Neural cell (in vitro differentiated cells): ENCODE measurements at regions not wholly inside any gene's neighbourhood (a gene's known extent, or its start where the extent isn't known, plus 50 kb on each side); places are given as distances from the start of the nearest gene placed in this dataset.

Source experiments
- POLR2AphosphoS5 ChIP-seq: IDR thresholded peaks from 2 replicates; pipeline ENCODE4 v1.6.1; 2012
- SMC3 ChIP-seq: fragments of 450-650 bp; conservative IDR thresholded peaks from 2 replicates; pipeline ENCODE4 v1.6.1; 2014; ENCODE audit warnings: antibody characterized with exemption, mild to moderate bottlenecking, moderate library complexity; ENCODE audit not compliant: poor library complexity
- TF ChIP-seq, protein P1 (sequence below): fragments of 450-650 bp; IDR thresholded peaks from 2 replicates; pipeline ENCODE4 v1.5.1; 2014; ENCODE audit warnings: antibody characterized with exemption, mild to moderate bottlenecking, moderate library complexity; ENCODE audit not compliant: poor library complexity, severe bottlenecking

DNA sequence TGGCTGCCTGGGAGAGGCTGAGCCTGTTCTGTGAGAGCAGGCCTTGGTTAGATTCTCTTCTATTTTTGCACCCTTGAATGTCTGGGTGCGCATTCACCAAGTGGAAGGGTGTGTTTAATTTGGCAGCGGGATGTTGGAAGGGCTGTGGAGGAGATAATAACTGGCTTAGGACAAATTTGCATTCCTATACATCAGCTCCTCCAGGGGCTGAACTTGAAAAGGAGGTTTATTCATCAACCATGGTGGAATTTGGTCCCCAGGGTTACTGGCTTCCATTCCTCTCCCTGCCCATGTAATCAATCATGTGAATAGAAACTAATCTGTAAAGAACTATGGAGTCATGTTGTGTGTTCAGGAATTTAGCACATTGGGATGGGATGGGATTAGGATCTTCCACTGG is 100.2 kb upstream of the FOXF1 start:
- TF ChIP-seq POLR2AphosphoS5 (no peak), SMC3 (no peak)
- TF ChIP-seq, protein P1, sequence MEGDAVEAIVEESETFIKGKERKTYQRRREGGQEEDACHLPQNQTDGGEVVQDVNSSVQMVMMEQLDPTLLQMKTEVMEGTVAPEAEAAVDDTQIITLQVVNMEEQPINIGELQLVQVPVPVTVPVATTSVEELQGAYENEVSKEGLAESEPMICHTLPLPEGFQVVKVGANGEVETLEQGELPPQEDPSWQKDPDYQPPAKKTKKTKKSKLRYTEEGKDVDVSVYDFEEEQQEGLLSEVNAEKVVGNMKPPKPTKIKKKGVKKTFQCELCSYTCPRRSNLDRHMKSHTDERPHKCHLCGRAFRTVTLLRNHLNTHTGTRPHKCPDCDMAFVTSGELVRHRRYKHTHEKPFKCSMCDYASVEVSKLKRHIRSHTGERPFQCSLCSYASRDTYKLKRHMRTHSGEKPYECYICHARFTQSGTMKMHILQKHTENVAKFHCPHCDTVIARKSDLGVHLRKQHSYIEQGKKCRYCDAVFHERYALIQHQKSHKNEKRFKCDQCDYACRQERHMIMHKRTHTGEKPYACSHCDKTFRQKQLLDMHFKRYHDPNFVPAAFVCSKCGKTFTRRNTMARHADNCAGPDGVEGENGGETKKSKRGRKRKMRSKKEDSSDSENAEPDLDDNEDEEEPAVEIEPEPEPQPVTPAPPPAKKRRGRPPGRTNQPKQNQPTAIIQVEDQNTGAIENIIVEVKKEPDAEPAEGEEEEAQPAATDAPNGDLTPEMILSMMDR: no peak
